Activated CD4-positive, alpha-beta T cell treated with anti-CD3 and anti-CD28 coated beads, Interleukin-2, amount 10 ng/mL, durations not matched to agents 7 days and 5 days (primary cell): ENCODE measurements at regions not wholly inside any gene's neighbourhood (a gene's known extent, or its start where the extent isn't known, plus 50 kb on each side); places are given as distances from the start of the nearest gene placed in this dataset.

Experiments
- CTCF ChIA-PET: fragments of 350-600 bp; sonication (Branson Sonifier 250); formaldehyde crosslinking; loops from one replicate; lab custom pipeline; 2021; ENCODE audit warnings: antibody characterized with exemption; lab: Charles Lee
- POLR2A ChIA-PET: fragments of 350-600 bp; sonication (Branson Sonifier 250); formaldehyde crosslinking; loops from one replicate; lab custom pipeline; 2021; ENCODE audit warnings: antibody characterized with exemption; lab: Charles Lee
- DNase-seq: peaks from one replicate; pipeline ENCODE4 v3.0.0-alpha.2; 2020
- H3K27ac Mint-ChIP-seq: one replicate; pipeline ENCODE4 v1.8.0; 2021; ENCODE audit warnings: mild to moderate bottlenecking, moderate library complexity, mixed read lengths
- H3K27me3 Mint-ChIP-seq: one replicate; pipeline ENCODE4 v1.8.0; 2021; ENCODE audit warnings: mixed read lengths
- H3K36me3 Mint-ChIP-seq: one replicate; pipeline ENCODE4 v1.8.0; 2021; ENCODE audit warnings: low read depth, mixed read lengths
- H3K4me1 Mint-ChIP-seq: one replicate; pipeline ENCODE4 v1.8.0; 2021; ENCODE audit warnings: mixed read lengths
- H3K4me3 Mint-ChIP-seq: one replicate; pipeline ENCODE4 v1.8.0; 2021; ENCODE audit warnings: mild to moderate bottlenecking, moderate library complexity, mixed read lengths
- H3K9me3 Mint-ChIP-seq: one replicate; pipeline ENCODE4 v1.8.0; 2021; ENCODE audit warnings: mixed read lengths

- ChIA-PET CTCF (interaction anchor here (1.3 kb wide), 1 partner anchor 8 kb away, joined by 3 read pairs; no protein-coding TSS in a partner anchor), POLR2A (no interaction called here)
- H3K27me3 Mint-ChIP-seq: no peaks in the 10 kb centered on the region
- H3K4me3 Mint-ChIP-seq: no peak overlapping the region
- H3K9me3 Mint-ChIP-seq: no peaks in the 10 kb centered on the region
- peak; percentile 27 for DNase-seq
- no peak overlapping the region for H3K27ac Mint-ChIP-seq
- no peaks in the 10 kb centered on the region for H3K36me3 Mint-ChIP-seq
- no peaks in the 10 kb centered on the region for H3K4me1 Mint-ChIP-seq
Measured at GRCh38 chr4:180665994-180666824, 1577.0 kb upstream of the TENM3 start.

- Mint-ChIP-seq H3K9me3 (no peaks in the 10 kb centered on the region), H3K36me3 (no peaks in the 10 kb centered on the region), H3K27ac (no peak overlapping the region), H3K4me3 (no peak overlapping the region), H3K4me1 (no peaks in the 10 kb centered on the region), H3K27me3 (no peaks in the 10 kb centered on the region)
- CTCF ChIA-PET: no interaction called here
- DNase-seq: no peak
- POLR2A ChIA-PET: no interaction called here
Measured at GRCh38 chr4:180668732-180669131, 1574.5 kb upstream of the TENM3 start.

GRCh38 chr4:180669680-180670079 lies 1573.5 kb upstream of the TENM3 start:
- CTCF ChIA-PET: no interaction called here

GRCh38 chr4:180674619-180675358 lies 1568.4 kb upstream of the TENM3 start:
- Mint-ChIP-seq H3K4me3 (no peak overlapping the region), H3K4me1 (no peaks in the 10 kb centered on the region), H3K9me3 (no peaks in the 10 kb centered on the region), H3K36me3 (no peaks in the 10 kb centered on the region), H3K27ac (no peak overlapping the region), H3K27me3 (no peaks in the 10 kb centered on the region)
- ChIA-PET POLR2A (no interaction called here), CTCF (interaction anchor here (1.4 kb wide), 1 partner anchor 9 kb away, joined by 3 read pairs; no protein-coding TSS in a partner anchor)
- no peak for DNase-seq

More at GRCh38 chr4:180669680-180670079, 1573.5 kb upstream of the TENM3 start:
- DNase-seq: no peak
- Mint-ChIP-seq H3K27me3 (no peaks in the 10 kb centered on the region), H3K9me3 (no peaks in the 10 kb centered on the region), H3K4me1 (no peaks in the 10 kb centered on the region), H3K27ac (no peak overlapping the region), H3K36me3 (no peaks in the 10 kb centered on the region), H3K4me3 (no peak overlapping the region)
- POLR2A ChIA-PET: no interaction called here

- Mint-ChIP-seq H3K4me3 (no peak overlapping the region), H3K27me3 (no peaks in the 10 kb centered on the region), H3K27ac (no peak overlapping the region), H3K9me3 (no peaks in the 10 kb centered on the region), H3K36me3 (no peaks in the 10 kb centered on the region), H3K4me1 (no peaks in the 10 kb centered on the region)
- ChIA-PET CTCF (no interaction called here), POLR2A (no interaction called here)
- no peak for DNase-seq
Measured at GRCh38 chr4:180675359-180675650, 1567.9 kb upstream of the TENM3 start.

- DNase-seq: no peak
- CTCF ChIA-PET: no interaction called here
- H3K36me3 Mint-ChIP-seq: no peaks in the 10 kb centered on the region
- no peak overlapping the region for H3K27ac Mint-ChIP-seq
- no peaks in the 10 kb centered on the region for H3K4me1 Mint-ChIP-seq
- POLR2A ChIA-PET: no interaction called here
- no peaks in the 10 kb centered on the region for H3K27me3 Mint-ChIP-seq
- no peak overlapping the region for H3K4me3 Mint-ChIP-seq
- no peaks in the 10 kb centered on the region for H3K9me3 Mint-ChIP-seq
Measured at GRCh38 chr4:180680305-180680704, 1562.9 kb upstream of the TENM3 start.

GRCh38 chr4:180682776-180683175 lies 1560.4 kb upstream of the TENM3 start:
- Mint-ChIP-seq H3K4me3 (no peak overlapping the region), H3K36me3 (no peaks in the 10 kb centered on the region), H3K27ac (no peak overlapping the region), H3K9me3 (no peaks in the 10 kb centered on the region), H3K4me1 (no peaks in the 10 kb centered on the region), H3K27me3 (no peaks in the 10 kb centered on the region)
- DNase-seq: no peak
- CTCF ChIA-PET: no interaction called here
- POLR2A ChIA-PET: no interaction called here

GRCh38 chr4:180683186-180683585 lies 1560.0 kb upstream of the TENM3 start:
- Mint-ChIP-seq H3K9me3 (no peaks in the 10 kb centered on the region), H3K27me3 (no peaks in the 10 kb centered on the region), H3K4me1 (no peaks in the 10 kb centered on the region), H3K27ac (no peak overlapping the region), H3K36me3 (no peaks in the 10 kb centered on the region), H3K4me3 (no peak overlapping the region)
- DNase-seq: no peak
- ChIA-PET CTCF (no interaction called here), POLR2A (no interaction called here)

GRCh38 chr4:180688480-180688879 lies 1554.7 kb upstream of the TENM3 start:
- CTCF ChIA-PET: no interaction called here
- H3K9me3 Mint-ChIP-seq: no peaks in the 10 kb centered on the region
- H3K36me3 Mint-ChIP-seq: no peaks in the 10 kb centered on the region
- no peaks in the 10 kb centered on the region for H3K4me1 Mint-ChIP-seq
- DNase-seq: no peak
- no peaks in the 10 kb centered on the region for H3K27me3 Mint-ChIP-seq
- POLR2A ChIA-PET: no interaction called here
- no peak overlapping the region for H3K27ac Mint-ChIP-seq
- no peak overlapping the region for H3K4me3 Mint-ChIP-seq

GRCh38 chr4:180694875-180695274 lies 1548.3 kb upstream of the TENM3 start:
- Mint-ChIP-seq H3K27ac (no peak overlapping the region), H3K9me3 (peaks cover 3% of the 10 kb centered on the region), H3K36me3 (no peaks in the 10 kb centered on the region), H3K4me1 (no peaks in the 10 kb centered on the region), H3K27me3 (no peaks in the 10 kb centered on the region), H3K4me3 (no peak overlapping the region)
- ChIA-PET CTCF (no interaction called here), POLR2A (no interaction called here)
- DNase-seq: no peak

- CTCF ChIA-PET: no interaction called here
- Mint-ChIP-seq H3K27me3 (no peaks in the 10 kb centered on the region), H3K9me3 (peaks cover 3% of the 10 kb centered on the region), H3K4me1 (no peaks in the 10 kb centered on the region), H3K36me3 (no peaks in the 10 kb centered on the region), H3K4me3 (no peak overlapping the region), H3K27ac (no peak overlapping the region)
- POLR2A ChIA-PET: no interaction called here
- no peak for DNase-seq
Measured at GRCh38 chr4:180695851-180696250, 1547.4 kb upstream of the TENM3 start.

GRCh38 chr4:180696460-180697092 lies 1546.6 kb upstream of the TENM3 start:
- Mint-ChIP-seq H3K36me3 (no peaks in the 10 kb centered on the region), H3K4me3 (no peak overlapping the region), H3K9me3 (peaks cover 3% of the 10 kb centered on the region), H3K4me1 (no peaks in the 10 kb centered on the region), H3K27me3 (no peaks in the 10 kb centered on the region), H3K27ac (no peak overlapping the region)
- no peak for DNase-seq
- ChIA-PET POLR2A (no interaction called here), CTCF (no interaction called here)

GRCh38 chr4:180698550-180699195 lies 1544.5 kb upstream of the TENM3 start:
- no peak for DNase-seq
- POLR2A ChIA-PET: no interaction called here
- H3K36me3 Mint-ChIP-seq: no peaks in the 10 kb centered on the region
- CTCF ChIA-PET: no interaction called here
- no peak overlapping the region for H3K4me3 Mint-ChIP-seq
- H3K27me3 Mint-ChIP-seq: no peaks in the 10 kb centered on the region
- no peaks in the 10 kb centered on the region for H3K4me1 Mint-ChIP-seq
- no peak overlapping the region for H3K27ac Mint-ChIP-seq
- H3K9me3 Mint-ChIP-seq: peaks cover 2% of the 10 kb centered on the region
